ENCODE measurements at regions not wholly inside any gene's neighbourhood (a gene's known extent, or its start where the extent isn't known, plus 50 kb on each side); places are given as distances from the start of the nearest gene placed in this dataset.

GRCh38 chr3:177608443-177608842 is 411.2 kb upstream of the TBL1XR1 start:
- TF ChIP-seq CTCF (IDR thresholded peaks at IDR 0.05; ENCODE audit: poor library complexity, severe bottlenecking) (no peak), POLR2AphosphoS5 (IDR thresholded peaks at IDR 0.05) (no peak), RAD21 (conservative IDR thresholded peaks at IDR 0.05) (no peak), EZH2 (IDR thresholded peaks at IDR 0.05; ENCODE audit: borderline replicate concordance, insufficient read depth, low read length, poor library complexity, severe bottlenecking) (no peak)

All from neural cell (in vitro differentiated cells).